ENCODE measurements at regions not wholly inside any gene's neighbourhood (a gene's known extent, or its start where the extent isn't known, plus 50 kb on each side); places are given as distances from the start of the nearest gene placed in this dataset.

- H3K4me1 ChIP-seq (ENCODE audit: insufficient read depth, low read length), result no peaks in the 10 kb centered on the region
- H3K27me3 ChIP-seq (ENCODE audit: insufficient read depth, low read length), result no peaks in the 10 kb centered on the region
- H3K4me3 ChIP-seq (ENCODE audit: low read length), result no peak overlapping the region
- H3K9me3 ChIP-seq (ENCODE audit: low read depth, low read length), result no peaks in the 10 kb centered on the region
Measured at GRCh38 chr13:74306496-74306895, 172.3 kb upstream of the KLF12 start.

- Histone ChIP-seq H3K27me3 (ENCODE audit: insufficient read depth, low read length) (no peaks in the 10 kb centered on the region), H3K4me1 (ENCODE audit: insufficient read depth, low read length) (peaks cover 4% of the 10 kb centered on the region), H3K4me3 (ENCODE audit: low read length) (no peak overlapping the region), H3K9me3 (ENCODE audit: low read depth, low read length) (no peaks in the 10 kb centered on the region)
Measured at GRCh38 chr13:74305876-74306275, 171.7 kb upstream of the KLF12 start.

GRCh38 chr13:74301258-74301935 lies 167.2 kb upstream of the KLF12 start:
- Histone ChIP-seq H3K27me3 (ENCODE audit: insufficient read depth, low read length) (no peaks in the 10 kb centered on the region), H3K4me3 (ENCODE audit: low read length) (no peak overlapping the region), H3K9me3 (ENCODE audit: low read depth, low read length) (no peaks in the 10 kb centered on the region), H3K4me1 (ENCODE audit: insufficient read depth, low read length) (peaks cover 26% of the 10 kb centered on the region)

GRCh38 chr13:74300162-74300561 lies 166.0 kb upstream of the KLF12 start:
- Histone ChIP-seq H3K9me3 (ENCODE audit: low read depth, low read length) (no peaks in the 10 kb centered on the region), H3K4me1 (ENCODE audit: insufficient read depth, low read length) (peaks cover 26% of the 10 kb centered on the region), H3K4me3 (ENCODE audit: low read length) (no peak overlapping the region), H3K27me3 (ENCODE audit: insufficient read depth, low read length) (no peaks in the 10 kb centered on the region)

- H3K4me3 ChIP-seq (ENCODE audit: low read length), result no peak overlapping the region
- H3K4me1 ChIP-seq (ENCODE audit: insufficient read depth, low read length), result peaks cover 26% of the 10 kb centered on the region
- H3K27me3 ChIP-seq (ENCODE audit: insufficient read depth, low read length), result no peaks in the 10 kb centered on the region
- no peaks in the 10 kb centered on the region for H3K9me3 ChIP-seq (ENCODE audit: low read depth, low read length)
Measured at GRCh38 chr13:74299721-74300120, 165.5 kb upstream of the KLF12 start.

- H3K4me3 ChIP-seq (ENCODE audit: low read length), result no peak overlapping the region
- H3K27me3 ChIP-seq (ENCODE audit: insufficient read depth, low read length), result no peaks in the 10 kb centered on the region
- no peaks in the 10 kb centered on the region for H3K9me3 ChIP-seq (ENCODE audit: low read depth, low read length)
- H3K4me1 ChIP-seq (ENCODE audit: insufficient read depth, low read length), result peaks cover 26% of the 10 kb centered on the region
Measured at GRCh38 chr13:74298923-74299322, 164.7 kb upstream of the KLF12 start.

GRCh38 chr13:74289861-74290773 lies 155.9 kb upstream of the KLF12 start:
- no peak overlapping the region for H3K4me3 ChIP-seq (ENCODE audit: low read length)
- peaks cover 34% of the 10 kb centered on the region for H3K4me1 ChIP-seq (ENCODE audit: insufficient read depth, low read length)
- no peaks in the 10 kb centered on the region for H3K9me3 ChIP-seq (ENCODE audit: low read depth, low read length)

GRCh38 chr13:74289107-74289506 lies 154.9 kb upstream of the KLF12 start:
- H3K9me3 ChIP-seq (ENCODE audit: low read depth, low read length), result no peaks in the 10 kb centered on the region
- peaks cover 34% of the 10 kb centered on the region for H3K4me1 ChIP-seq (ENCODE audit: insufficient read depth, low read length)
- H3K4me3 ChIP-seq (ENCODE audit: low read length), result no peak overlapping the region
- no peaks in the 10 kb centered on the region for H3K27me3 ChIP-seq (ENCODE audit: insufficient read depth, low read length)

More at GRCh38 chr13:74289861-74290773, 155.9 kb upstream of the KLF12 start:
- no peaks in the 10 kb centered on the region for H3K27me3 ChIP-seq (ENCODE audit: insufficient read depth, low read length)

GRCh38 chr13:74288361-74288911 lies 154.2 kb upstream of the KLF12 start:
- no peaks in the 10 kb centered on the region for H3K27me3 ChIP-seq (ENCODE audit: insufficient read depth, low read length)
- peaks cover 34% of the 10 kb centered on the region for H3K4me1 ChIP-seq (ENCODE audit: insufficient read depth, low read length)
- H3K9me3 ChIP-seq (ENCODE audit: low read depth, low read length), result no peaks in the 10 kb centered on the region
- H3K4me3 ChIP-seq (ENCODE audit: low read length), result peak overlapping the region; percentile 7

GRCh38 chr13:74287724-74288169 lies 153.5 kb upstream of the KLF12 start:
- Histone ChIP-seq H3K27me3 (ENCODE audit: insufficient read depth, low read length) (no peaks in the 10 kb centered on the region), H3K4me3 (ENCODE audit: low read length) (peak overlapping the region; percentile 7), H3K4me1 (ENCODE audit: insufficient read depth, low read length) (peaks cover 34% of the 10 kb centered on the region), H3K9me3 (ENCODE audit: low read depth, low read length) (no peaks in the 10 kb centered on the region)

GRCh38 chr13:74280795-74281490 lies 146.7 kb upstream of the KLF12 start:
- Histone ChIP-seq H3K27me3 (ENCODE audit: insufficient read depth, low read length) (no peaks in the 10 kb centered on the region), H3K4me1 (ENCODE audit: insufficient read depth, low read length) (no peaks in the 10 kb centered on the region), H3K9me3 (ENCODE audit: low read depth, low read length) (no peaks in the 10 kb centered on the region), H3K4me3 (ENCODE audit: low read length) (no peak overlapping the region)

- no peaks in the 10 kb centered on the region for H3K27me3 ChIP-seq (ENCODE audit: insufficient read depth, low read length)
- H3K4me1 ChIP-seq (ENCODE audit: insufficient read depth, low read length), result no peaks in the 10 kb centered on the region
- H3K4me3 ChIP-seq (ENCODE audit: low read length), result no peak overlapping the region
- no peaks in the 10 kb centered on the region for H3K9me3 ChIP-seq (ENCODE audit: low read depth, low read length)
Measured at GRCh38 chr13:74280093-74280794, 146.0 kb upstream of the KLF12 start.

- H3K9me3 ChIP-seq (ENCODE audit: low read depth, low read length), result no peaks in the 10 kb centered on the region
- H3K27me3 ChIP-seq (ENCODE audit: insufficient read depth, low read length), result no peaks in the 10 kb centered on the region
- H3K4me1 ChIP-seq (ENCODE audit: insufficient read depth, low read length), result no peaks in the 10 kb centered on the region
- H3K4me3 ChIP-seq (ENCODE audit: low read length), result no peak overlapping the region
Measured at GRCh38 chr13:74278901-74279300, 144.7 kb upstream of the KLF12 start.

GRCh38 chr13:74274916-74275315 lies 140.7 kb upstream of the KLF12 start:
- Histone ChIP-seq H3K4me3 (ENCODE audit: low read length) (no peak overlapping the region), H3K27me3 (ENCODE audit: insufficient read depth, low read length) (no peaks in the 10 kb centered on the region), H3K4me1 (ENCODE audit: insufficient read depth, low read length) (no peaks in the 10 kb centered on the region), H3K9me3 (ENCODE audit: low read depth, low read length) (no peaks in the 10 kb centered on the region)
